ENCODE measurements at regions not wholly inside any gene's neighbourhood (a gene's known extent, or its start where the extent isn't known, plus 50 kb on each side); places are given as distances from the start of the nearest gene placed in this dataset.

DNA sequence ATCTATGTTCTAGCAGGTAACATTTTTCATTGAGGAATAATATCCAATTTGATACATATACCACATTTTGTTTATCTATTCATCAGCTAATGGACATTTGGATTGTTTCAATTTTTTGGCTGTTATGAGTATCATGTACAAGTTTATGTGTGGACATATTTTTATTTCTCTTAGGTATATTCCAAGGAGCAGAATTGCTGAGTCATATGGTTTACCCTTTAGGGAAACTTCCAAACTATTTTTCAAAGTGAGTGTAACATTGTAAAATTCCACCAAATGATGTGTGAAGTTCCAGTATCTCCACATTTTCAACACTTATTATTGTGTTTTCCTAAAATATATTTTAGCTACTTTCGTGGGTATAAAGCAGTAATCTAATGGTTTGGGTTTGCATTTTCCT, 1789.9 kb downstream of the MRPL39 start:
- TF ChIP-seq POLR2AphosphoS5 (IDR thresholded peaks at IDR 0.05; ENCODE audit: low read depth, low read length) (no peak), SPI1 (IDR thresholded peaks at IDR 0.05; ENCODE audit: low read depth, low read length) (no peak), TAF1 (IDR thresholded peaks at IDR 0.05; ENCODE audit: low read depth, low read length) (no peak), POLR2A (IDR thresholded peaks at IDR 0.05; ENCODE audit: low read depth, low read length) (no peak)
